SIG-M5 treated with dmso at 0.1 percent for 504 hours (cell line): ENCODE measurements at regions not wholly inside any gene's neighbourhood (a gene's known extent, or its start where the extent isn't known, plus 50 kb on each side); places are given as distances from the start of the nearest gene placed in this dataset.
A peak's percentile ranks its signal among the peaks of the same experiment; 100 is the strongest.

Source experiments
- DNase-seq: peaks from one replicate; lab custom pipeline; 2025; ENCODE audit not compliant: unreplicated experiment; lab: John Stamatoyannopoulos, UW

GRCh38 chr7:131159961-131160361 lies 167.7 kb upstream of the MKLN1 start:
- DNase-seq = no peak

GRCh38 chr7:131161103-131161502 lies 166.6 kb upstream of the MKLN1 start:
- no peak for DNase-seq

GRCh38 chr7:131164025-131164925 lies 163.4 kb upstream of the MKLN1 start:
- no peak for DNase-seq

- no peak for DNase-seq
Measured at GRCh38 chr7:131166066-131166465, 161.6 kb upstream of the MKLN1 start.

- no peak for DNase-seq
Measured at GRCh38 chr7:131170440-131171271, 157.0 kb upstream of the MKLN1 start.

- no peak for DNase-seq
Measured at GRCh38 chr7:131173145-131173890, 154.4 kb upstream of the MKLN1 start.

GRCh38 chr7:131174391-131174790 lies 153.3 kb upstream of the MKLN1 start:
- DNase-seq = no peak

GRCh38 chr7:131174855-131175254 lies 152.8 kb upstream of the MKLN1 start:
- no peak for DNase-seq

GRCh38 chr7:131182446-131183058 lies 145.1 kb upstream of the MKLN1 start:
- DNase-seq = no peak

- no peak for DNase-seq
Measured at GRCh38 chr7:131183072-131183471, 144.6 kb upstream of the MKLN1 start.

- DNase-seq = no peak
Measured at GRCh38 chr7:131183611-131184119, 144.0 kb upstream of the MKLN1 start.

GRCh38 chr7:131186816-131187215 lies 140.9 kb upstream of the MKLN1 start:
- no peak for DNase-seq

GRCh38 chr7:131188367-131189339 lies 139.0 kb upstream of the MKLN1 start:
- peak; percentile 94 for DNase-seq

GRCh38 chr7:131189488-131189887 lies 138.2 kb upstream of the MKLN1 start:
- no peak for DNase-seq

GRCh38 chr7:131190146-131190545 lies 137.5 kb upstream of the MKLN1 start:
- no peak for DNase-seq

- no peak for DNase-seq
Measured at GRCh38 chr7:131190581-131190980, 137.1 kb upstream of the MKLN1 start.

- DNase-seq = no peak
Measured at GRCh38 chr7:131194070-131194865, 133.4 kb upstream of the MKLN1 start.

GRCh38 chr7:131196803-131197202 lies 130.9 kb upstream of the MKLN1 start:
- DNase-seq = no peak
